ENCODE measurements at regions not wholly inside any gene's neighbourhood (a gene's known extent, or its start where the extent isn't known, plus 50 kb on each side); places are given as distances from the start of the nearest gene placed in this dataset.

- TF ChIP-seq CTCF (IDR thresholded peaks at IDR 0.05) = no peak
- TF ChIP-seq REST (IDR thresholded peaks at IDR 0.05; ENCODE audit: insufficient read depth in 1 of 2, low read depth in 2 of 2, low read length in 1 of 2) = no peak
These were observed 518.5 kb upstream of the MARCKS start for GRCh38 chr6:113338644-113339043.
